ENCODE measurements at regions not wholly inside any gene's neighbourhood (a gene's known extent, or its start where the extent isn't known, plus 50 kb on each side); places are given as distances from the start of the nearest gene placed in this dataset.
"Not testable (repeated sequence)": the region's sequence is repeated elsewhere in the genome, so short reads cannot be mapped to it uniquely, and the experiment has no call there.

- TF ChIP-seq CTCF, POLR2A, POLR2AphosphoS5, EP300 (IDR thresholded peaks at IDR 0.05): not testable (repeated sequence)
Observed at GRCh38 chrY:17817076-17818068, 62.6 kb downstream of the CDY2B start.
